Tibial artery (tissue), 4 donors: ENCODE measurements at regions not wholly inside any gene's neighbourhood (a gene's known extent, or its start where the extent isn't known, plus 50 kb on each side); places are given as distances from the start of the nearest gene placed in this dataset.
A peak's percentile ranks its signal among the peaks of the same experiment; 100 is the strongest.

Experiments
- DNase-seq, 2 donors: peaks; one replicate each; pipeline ENCODE4 v3.0.0-alpha.2; 2019
- H3K27ac ChIP-seq, 2 donors: fragments of 200-600 bp; sonication (generic) in 1 of 2; 1 replicate in 1 of 2; 2 replicates in 1 of 2; pipeline ENCODE4 v1.5.1; 2018 to 2019; ENCODE audit warnings: mild to moderate bottlenecking in 1 of 2
- H3K27me3 ChIP-seq, 2 donors: fragments of 200-600 bp; sonication (generic) in 1 of 2; one replicate each; pipeline versions ENCODE4 v1.5.1 to v1.6.0; 2016 to 2019
- H3K36me3 ChIP-seq, 3 donors: fragments of 200-600 bp; sonication (generic) in 2 of 3; one replicate each; pipeline ENCODE4 v1.5.1; 2016 to 2019; ENCODE audit warnings: mild to moderate bottlenecking in 2 of 3
- H3K4me1 ChIP-seq, 4 donors: fragments of 200-600 bp; sonication (generic) in 2 of 4; 1 replicate in 3 of 4; 2 replicates in 1 of 4; pipeline ENCODE4 v1.5.1; 2016 to 2019
- H3K4me3 ChIP-seq, 2 donors: fragments of 200-600 bp; sonication (generic) in 1 of 2; 1 replicate in 1 of 2; 2 replicates in 1 of 2; pipeline ENCODE4 v1.5.1; 2018 to 2019; ENCODE audit warnings: mild to moderate bottlenecking in 2 of 2
- H3K9me3 ChIP-seq, 3 donors: fragments of 200-600 bp; sonication (generic) in 1 of 3; one replicate each; pipeline ENCODE4 v1.5.1; 2016 to 2019
- CTCF ChIP-seq, 2 experiments: fragments of 200-600 bp in 1 of 2; fragments of 450-650 bp in 1 of 2; IDR thresholded peaks; one replicate each; pipeline ENCODE4 v1.5.1; 2017 to 2019; ENCODE audit warnings: antibody characterized with exemption in 2 of 2, mild to moderate bottlenecking in 1 of 2, moderate library complexity in 1 of 2
- intact Hi-C: fragments of 100-400 bp; cut with DNase I; formaldehyde crosslinking; loops from one replicate; pipeline ENCODE4 v1.15.0; 2023; ENCODE audit warnings: low total_unique reads

- Histone ChIP-seq H3K4me3 (no peak overlapping the region), H3K27me3 (no peaks in the 10 kb centered on the region), H3K36me3 (no peaks in the 10 kb centered on the region), H3K27ac (no peak overlapping the region), H3K4me1 (peaks cover 0 to 7% (median under 1%) of the 10 kb centered on the region in 4 donors), H3K9me3 (no peaks in the 10 kb centered on the region)
- intact Hi-C loops = no loop called here
- DNase-seq = no peak
- no peak for TF ChIP-seq CTCF (IDR thresholded peaks at IDR 0.05)
These were observed 170.2 kb downstream of the HSD17B3 start for GRCh38 chr9:96131825-96132224.

- Histone ChIP-seq H3K27ac (no peak overlapping the region), H3K27me3 (no peaks in the 10 kb centered on the region), H3K36me3 (no peaks in the 10 kb centered on the region), H3K4me1 (no peaks in the 10 kb centered on the region), H3K4me3 (no peak overlapping the region), H3K9me3 (no peaks in the 10 kb centered on the region)
- DNase-seq = no peak
- intact Hi-C loops = no loop called here
- no peak for TF ChIP-seq CTCF (IDR thresholded peaks at IDR 0.05)
These were observed 171.0 kb downstream of the HSD17B3 start for GRCh38 chr9:96130970-96131369.

- Histone ChIP-seq H3K4me3 (no peak overlapping the region), H3K27me3 (no peaks in the 10 kb centered on the region), H3K36me3 (no peaks in the 10 kb centered on the region), H3K27ac (no peak overlapping the region), H3K9me3 (no peaks in the 10 kb centered on the region), H3K4me1 (peaks cover 0 to 7% (median 2%) of the 10 kb centered on the region in 4 donors)
- intact Hi-C loops = no loop called here
- DNase-seq = no peak
- TF ChIP-seq CTCF (IDR thresholded peaks at IDR 0.05) = no peak
These were observed 172.2 kb downstream of the HSD17B3 start for GRCh38 chr9:96129747-96130146.

GRCh38 chr9:96128880-96129279 is 173.1 kb downstream of the HSD17B3 start:
- Histone ChIP-seq H3K9me3 (no peaks in the 10 kb centered on the region), H3K36me3 (no peaks in the 10 kb centered on the region), H3K4me1 (peaks cover 0 to 10% (median 3%) of the 10 kb centered on the region in 4 donors), H3K27me3 (no peaks in the 10 kb centered on the region), H3K4me3 (no peak overlapping the region), H3K27ac (no peak overlapping the region)
- DNase-seq = no peak
- no peak for TF ChIP-seq CTCF (IDR thresholded peaks at IDR 0.05)
- intact Hi-C loops = no loop called here

GRCh38 chr9:96126321-96126881 is 175.6 kb downstream of the HSD17B3 start:
- no peak for DNase-seq
- H3K36me3 ChIP-seq = no peaks in the 10 kb centered on the region
- no peaks in the 10 kb centered on the region for H3K27me3 ChIP-seq
- intact Hi-C loops = no loop called here
- no peak for TF ChIP-seq CTCF (IDR thresholded peaks at IDR 0.05)
- peaks cover 0 to 16% (median 10%) of the 10 kb centered on the region in 4 donors for H3K4me1 ChIP-seq
- no peaks in the 10 kb centered on the region for H3K9me3 ChIP-seq
- no peak overlapping the region for H3K4me3 ChIP-seq
- H3K27ac ChIP-seq = no peak overlapping the region

- Histone ChIP-seq H3K36me3 (no peaks in the 10 kb centered on the region), H3K9me3 (no peaks in the 10 kb centered on the region), H3K4me3 (no peak overlapping the region), H3K4me1 (peaks cover 0 to 16% (median 10%) of the 10 kb centered on the region in 4 donors), H3K27me3 (no peaks in the 10 kb centered on the region), H3K27ac (peak overlapping the region in 1 of 2 donors; percentile 11)
- intact Hi-C loops = no loop called here
- no peak for DNase-seq
- TF ChIP-seq CTCF (IDR thresholded peaks at IDR 0.05) = no peak
These were observed 176.4 kb downstream of the HSD17B3 start for GRCh38 chr9:96125624-96126023.
